ENCODE measurements at regions not wholly inside any gene's neighbourhood (a gene's known extent, or its start where the extent isn't known, plus 50 kb on each side); places are given as distances from the start of the nearest gene placed in this dataset.

DNA sequence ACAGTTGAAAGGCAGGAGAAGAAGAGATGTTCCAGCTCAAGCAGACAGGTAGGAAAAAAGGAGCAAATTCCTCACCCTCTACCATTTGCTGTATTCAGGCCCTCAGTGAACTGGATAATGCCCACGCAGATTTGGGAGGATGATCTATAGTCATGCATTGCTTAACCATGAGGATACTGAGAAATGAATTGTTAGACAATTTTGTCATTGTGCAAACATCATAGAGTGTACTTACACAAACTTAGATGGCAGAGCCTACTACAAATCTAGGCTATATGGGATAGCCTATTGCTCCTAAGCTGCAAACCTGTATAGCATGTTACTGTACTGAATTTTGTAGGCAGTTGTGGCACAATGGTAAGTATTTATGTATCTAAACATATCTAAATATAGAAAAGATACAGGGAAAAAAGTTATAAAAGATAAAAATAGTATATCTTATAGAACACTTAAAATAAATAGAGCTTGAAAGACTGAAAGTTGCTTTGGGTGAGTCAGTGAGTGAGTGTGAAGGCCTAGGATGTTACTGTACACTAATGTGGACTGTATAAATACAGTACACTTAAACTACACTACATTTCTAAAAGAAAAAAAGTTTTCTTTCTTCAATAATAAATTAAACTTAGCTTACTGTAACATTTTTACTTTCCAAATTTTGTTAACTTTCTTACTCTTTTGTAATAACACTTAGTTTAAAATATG lies 672.3 kb downstream of the UTRN start:
- peak; percentile 5 for DNase-seq (ENCODE audit: low read depth)

DNA sequence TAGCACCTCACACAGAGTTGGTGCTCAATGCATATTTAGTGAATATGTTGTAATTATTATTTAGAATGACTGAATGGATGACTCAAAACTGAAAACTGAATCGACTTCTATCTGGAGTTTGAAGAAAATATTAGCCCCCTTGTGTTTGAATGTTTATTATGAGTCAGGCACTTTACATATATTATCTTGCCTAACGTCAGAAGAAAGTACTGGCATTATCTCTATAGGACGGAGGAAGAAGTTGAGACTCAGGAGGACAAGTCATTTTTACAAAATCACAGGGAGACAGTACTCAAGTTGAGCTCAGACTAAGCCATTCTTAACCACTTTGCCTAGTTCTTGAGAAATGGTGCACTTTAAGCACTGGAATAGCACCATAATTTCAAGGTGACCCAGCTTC lies 684.0 kb downstream of the UTRN start:
- DNase-seq (ENCODE audit: low read depth), result no peak

DNA sequence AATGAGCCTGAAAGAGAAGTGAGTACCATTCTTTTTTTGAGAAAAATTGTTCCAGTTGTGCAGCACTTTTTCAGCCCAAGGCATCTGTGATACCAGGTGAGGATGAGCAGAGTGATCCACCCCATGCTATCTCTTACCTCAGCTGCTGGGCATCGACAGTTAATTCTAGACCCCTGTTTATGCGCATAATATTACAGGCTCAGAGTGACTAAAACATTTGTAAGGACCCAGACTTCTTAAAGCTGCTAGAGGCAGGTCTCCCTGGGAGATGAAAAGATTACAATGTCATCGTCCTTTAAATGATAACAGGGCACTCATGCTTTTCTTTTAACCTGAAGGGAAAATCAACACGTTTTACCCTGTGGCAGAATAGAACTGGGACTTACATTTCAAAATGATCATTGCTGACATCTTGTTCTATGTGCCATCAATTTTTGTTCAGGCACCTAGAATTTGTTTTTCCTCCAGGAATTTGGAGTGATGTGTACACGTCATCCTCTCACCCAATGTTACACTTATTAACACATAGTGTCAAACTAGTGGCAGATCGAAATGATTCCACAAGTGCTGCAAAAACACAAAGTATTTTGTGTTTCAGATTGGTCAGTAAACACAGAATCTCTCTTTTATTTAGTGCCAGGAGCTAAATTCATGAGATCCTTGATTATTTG lies 684.6 kb downstream of the UTRN start:
- no peak for DNase-seq (ENCODE audit: low read depth)

DNA sequence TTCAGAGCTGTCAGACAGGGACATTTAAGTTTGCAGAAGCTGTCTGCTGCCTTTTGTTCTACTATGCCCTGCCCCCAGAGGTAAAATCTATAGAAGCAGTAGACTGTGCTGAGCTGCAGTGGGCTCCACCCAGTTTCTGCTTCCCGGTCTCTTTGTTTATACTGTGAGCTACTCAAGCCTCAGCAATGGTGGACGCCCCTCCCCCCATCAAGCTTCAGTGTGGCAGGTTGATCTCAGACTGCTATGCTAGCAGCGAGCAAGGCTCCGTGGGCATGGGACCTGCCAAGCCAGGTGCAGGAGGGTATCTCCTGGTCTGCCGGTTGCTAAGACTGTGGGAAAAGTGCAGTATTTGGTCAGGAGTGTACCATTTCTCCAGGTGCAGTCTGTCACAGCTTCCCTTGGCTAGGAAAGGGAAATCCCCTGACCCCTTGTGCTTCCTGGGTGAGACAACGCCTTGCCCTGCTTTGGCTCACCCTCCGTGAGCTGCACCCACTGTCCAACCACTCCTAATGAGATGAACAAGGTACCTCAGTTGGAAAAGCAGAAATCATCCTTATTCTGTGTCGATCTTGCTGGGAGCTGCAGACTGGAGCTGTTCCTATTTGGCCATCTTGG lies 692.2 kb downstream of the UTRN start:
- DNase-seq (ENCODE audit: low read depth), result peak; percentile 29

DNA sequence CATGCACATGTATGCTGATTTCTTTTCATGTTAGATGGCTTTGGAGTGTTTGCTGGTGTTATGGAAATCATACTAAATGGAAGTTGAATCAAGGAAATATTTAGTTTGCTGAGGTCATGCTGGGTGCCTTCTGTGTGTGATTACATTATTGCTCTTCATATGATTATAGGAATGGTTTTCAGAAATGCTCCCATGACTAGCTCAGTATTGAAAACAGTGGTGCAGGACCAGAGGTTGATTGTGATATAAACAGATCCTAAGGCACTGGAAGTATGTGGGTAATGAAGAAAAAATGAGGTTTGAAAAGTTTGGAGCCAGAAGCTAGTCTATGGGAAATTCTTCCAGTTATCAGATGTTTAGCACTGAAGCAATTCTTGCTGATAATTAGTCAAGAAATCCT lies 693.1 kb downstream of the UTRN start:
- no peak for DNase-seq (ENCODE audit: low read depth)

DNA sequence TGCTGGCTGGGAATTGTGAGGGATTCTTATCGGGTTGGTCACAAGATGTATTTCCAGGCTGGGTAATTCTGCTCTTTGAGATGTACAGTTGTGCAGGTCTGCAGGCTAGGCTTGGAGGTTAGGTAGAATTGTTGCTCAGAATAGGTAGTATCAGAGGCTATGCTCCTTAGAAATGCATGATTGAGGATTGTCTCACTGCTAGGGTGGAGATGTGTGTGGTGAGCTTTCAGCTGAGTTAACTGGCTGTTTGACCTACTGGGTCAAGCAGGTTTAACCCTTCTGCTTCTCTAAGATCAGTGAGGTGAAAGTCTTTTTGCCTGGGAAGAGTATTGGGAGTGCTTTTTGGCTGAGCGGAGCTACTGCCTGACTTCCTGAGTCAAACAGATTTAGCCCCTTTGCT lies 701.1 kb downstream of the UTRN start:
- DNase-seq (ENCODE audit: low read depth), result no peak

DNA sequence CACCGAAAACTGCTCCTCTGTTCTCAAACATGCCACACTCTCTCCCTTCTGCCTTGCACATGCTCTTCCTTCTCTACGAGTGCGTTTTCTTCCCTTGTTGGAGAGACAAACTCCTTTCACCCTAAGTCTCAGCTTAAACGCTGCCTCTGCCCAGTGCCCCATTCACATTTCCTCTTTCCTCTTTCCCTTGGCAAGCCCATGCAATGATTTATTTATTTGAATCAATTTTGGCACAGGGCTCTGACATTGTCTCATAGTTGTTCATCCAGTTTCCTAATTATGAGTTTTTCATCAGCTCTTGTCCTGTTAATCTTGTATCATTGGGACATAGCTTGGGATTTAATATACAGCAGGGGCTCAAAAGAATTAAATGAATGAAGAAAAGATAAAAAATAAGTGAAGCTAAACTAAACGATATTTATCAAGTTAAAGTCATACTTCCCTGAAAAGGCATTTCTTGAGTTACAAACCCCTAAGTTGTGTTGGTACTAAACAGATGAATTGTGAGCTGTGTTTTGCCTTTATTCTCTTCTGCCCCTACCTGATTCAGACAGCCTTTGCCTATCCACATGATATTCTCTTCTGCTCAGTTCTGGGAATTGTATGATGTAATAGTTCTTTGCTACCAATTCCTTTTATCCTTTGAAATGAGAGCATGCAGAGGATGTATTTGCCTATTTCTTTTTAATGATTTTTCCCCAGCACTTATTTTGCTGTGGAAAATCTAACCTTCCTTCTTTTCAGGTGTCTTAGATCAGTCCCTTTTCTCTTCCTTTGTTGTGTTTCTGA lies 704.4 kb downstream of the UTRN start:
- DNase-seq (ENCODE audit: low read depth), result no peak

- DNase-seq (ENCODE audit: low read depth), result no peak
Observed at GRCh38 chr6:144990784-144991183, 705.6 kb downstream of the UTRN start.

- DNase-seq (ENCODE audit: low read depth), result peak; percentile 66
Observed at GRCh38 chr6:144993870-144994269, 708.7 kb downstream of the UTRN start.

GRCh38 chr6:144997996-144998395 lies 712.9 kb downstream of the UTRN start:
- DNase-seq (ENCODE audit: low read depth), result no peak

DNA sequence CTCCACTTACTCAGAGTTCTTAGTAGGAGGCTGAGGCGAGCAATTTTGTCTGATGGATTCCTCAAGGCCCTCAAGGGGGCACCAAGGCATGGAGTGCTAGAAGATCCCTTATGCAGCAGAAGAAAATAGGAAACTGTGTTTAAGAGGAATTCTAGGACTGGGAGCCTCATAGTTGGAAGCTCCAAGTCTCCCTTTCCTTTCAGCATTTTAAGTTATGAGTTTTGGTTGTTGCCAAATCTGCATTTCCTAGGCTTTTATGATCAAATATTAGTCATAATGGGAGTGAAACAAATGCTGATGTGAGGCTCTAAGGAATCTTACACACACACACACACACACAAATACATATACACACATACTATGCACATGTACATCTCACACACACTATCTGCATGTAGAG lies 714.0 kb downstream of the UTRN start:
- DNase-seq (ENCODE audit: low read depth), result no peak

DNA sequence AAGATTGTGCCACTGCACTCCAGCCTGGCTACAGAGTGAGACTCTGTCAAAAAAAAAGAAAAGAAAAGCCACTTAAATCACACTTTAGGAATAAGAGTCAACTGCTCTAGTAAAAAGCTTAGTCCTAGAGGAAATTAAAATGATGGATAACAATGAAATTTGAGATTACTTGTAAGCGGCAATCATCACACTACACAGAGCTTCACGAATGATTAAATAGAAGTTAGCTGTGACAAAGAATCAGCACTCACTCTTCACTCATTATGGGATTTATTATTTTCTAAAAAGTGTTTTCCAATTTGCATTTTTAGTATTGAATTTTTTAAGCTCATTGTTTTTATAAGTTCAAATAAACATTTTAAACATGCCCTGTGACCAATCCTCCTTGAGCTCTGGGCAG lies 718.0 kb downstream of the UTRN start:
- DNase-seq (ENCODE audit: low read depth), result no peak

- no peak for DNase-seq (ENCODE audit: low read depth)
Observed at GRCh38 chr6:145006914-145007313, 721.8 kb downstream of the UTRN start.

GRCh38 chr6:145008715-145009114 lies 723.6 kb downstream of the UTRN start:
- no peak for DNase-seq (ENCODE audit: low read depth)

- DNase-seq (ENCODE audit: low read depth), result peak; percentile 15
Observed at GRCh38 chr6:145009711-145010110, 724.6 kb downstream of the UTRN start.

DNA sequence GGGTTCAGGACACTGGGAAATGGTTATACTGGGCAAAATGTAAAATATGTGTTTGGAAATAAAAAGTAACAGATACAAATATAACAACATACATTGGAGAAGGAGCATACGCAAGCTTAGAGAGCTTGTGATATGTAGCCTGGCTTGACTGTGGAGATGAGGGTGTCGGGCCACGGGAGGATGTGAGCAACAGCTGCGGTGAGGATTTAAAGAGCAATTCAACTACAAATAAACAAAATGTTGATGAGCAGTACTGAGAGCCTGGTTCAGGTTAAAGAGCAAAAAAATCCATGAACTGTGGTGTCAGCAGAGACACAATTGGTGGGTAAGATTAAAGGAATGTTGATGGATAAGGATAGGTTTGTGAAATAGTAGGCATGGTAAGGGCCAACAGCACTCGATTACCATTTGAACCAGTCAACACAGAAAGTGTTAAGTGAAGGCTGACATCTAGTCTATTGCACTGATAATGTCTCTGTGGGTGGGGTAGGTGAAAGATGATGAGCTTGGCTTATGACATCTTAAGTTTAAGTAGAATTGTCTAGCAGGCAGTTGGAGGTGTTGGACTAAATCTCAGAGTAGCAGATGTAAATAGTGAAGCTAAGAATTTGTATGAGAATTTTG lies 723.2 kb downstream of the EPM2A start:
- peak; percentile 80 for DNase-seq (ENCODE audit: low read depth)

DNA sequence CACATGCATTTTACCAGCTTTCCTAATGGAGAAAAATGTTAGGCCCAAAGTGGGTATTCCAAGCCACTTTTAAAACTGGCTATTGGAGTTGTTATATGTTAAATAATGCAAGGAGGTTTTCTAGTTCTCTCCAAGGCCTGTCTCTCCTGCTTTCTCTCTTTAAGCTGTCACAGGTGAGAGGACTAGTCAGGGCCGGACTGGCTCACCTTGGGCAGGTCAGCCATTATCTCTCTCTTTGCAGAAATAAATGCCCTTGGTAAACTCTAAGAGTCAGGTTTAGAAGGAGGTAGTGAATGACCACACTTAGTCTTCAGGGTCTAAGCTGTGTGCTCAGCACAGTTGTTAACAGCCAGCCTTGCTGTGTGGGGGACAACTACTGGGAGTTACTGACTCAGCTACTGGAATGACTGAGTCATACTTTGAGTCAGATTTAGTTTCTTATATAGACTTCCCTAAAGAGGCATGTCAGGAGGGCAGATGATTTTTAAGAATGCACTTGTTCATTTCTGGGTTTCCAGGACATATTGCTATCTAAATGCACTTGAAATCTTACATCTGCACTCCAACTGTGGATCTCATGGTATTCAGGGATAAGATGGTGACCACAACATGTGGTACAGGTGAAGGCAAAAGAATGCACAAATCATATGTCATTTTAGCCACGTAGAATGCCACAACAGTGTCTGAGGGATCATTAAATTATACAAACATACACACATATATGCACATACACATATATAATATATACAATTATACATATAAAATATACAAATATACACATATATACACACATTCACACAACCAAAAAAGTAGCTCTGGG lies 719.4 kb downstream of the EPM2A start:
- peak; percentile 95 for DNase-seq (ENCODE audit: low read depth)

DNA sequence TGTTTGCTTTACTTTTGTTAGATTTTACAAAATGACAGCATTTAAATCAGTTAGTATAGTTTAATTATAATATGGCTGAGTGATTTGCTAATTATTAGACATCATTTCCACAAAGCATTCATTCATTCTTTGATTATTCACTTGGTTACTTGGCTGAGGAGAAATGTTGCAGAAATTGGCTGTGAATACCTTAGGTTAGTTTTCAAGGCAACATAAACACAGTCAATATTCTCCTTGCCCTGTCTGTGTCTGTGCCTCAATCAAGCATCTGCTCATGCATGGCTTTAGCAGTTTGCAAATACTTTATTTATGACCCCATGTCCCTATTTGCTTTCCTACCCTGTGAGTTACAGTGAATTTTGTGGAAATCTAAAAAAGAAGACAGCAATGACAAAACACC lies 718.3 kb downstream of the EPM2A start:
- DNase-seq (ENCODE audit: low read depth), result no peak

- peak; percentile 18 for DNase-seq (ENCODE audit: low read depth)
Observed at GRCh38 chr6:145017516-145017915, 717.8 kb downstream of the EPM2A start.

GRCh38 chr6:145018027-145018426 lies 717.3 kb downstream of the EPM2A start:
- DNase-seq (ENCODE audit: low read depth), result no peak

GRCh38 chr6:145020114-145020513 lies 715.2 kb downstream of the EPM2A start:
- no peak for DNase-seq (ENCODE audit: low read depth)
